IMR-90 (cell line): ENCODE measurements at regions not wholly inside any gene's neighbourhood (a gene's known extent, or its start where the extent isn't known, plus 50 kb on each side); places are given as distances from the start of the nearest gene placed in this dataset.

Experiments
- ATAC-seq: fragments of 200-7000 bp; cut with Tn5 transposase; 2 replicates; pipeline ENCODE4 v1.9.1; 2020; ENCODE audit warnings: low read depth, mild to moderate bottlenecking, moderate library complexity
- BruUV-seq: library from RNA; stranded (reverse); fragments of 400-500 nt; replicated peaks from 2 replicates; lab custom pipeline; 2021; lab: Mats Ljungman, UMichigan
- CTCF ChIA-PET: fragments of 300-600 bp; formaldehyde crosslinking; extraction: SDS; loops from one replicate; lab custom pipeline; 2021; ENCODE audit warnings: antibody characterized with exemption; lab: Yijun Ruan, JAX
- POLR2A ChIA-PET: fragments of 300-600 bp; sonication (Branson Sonifier 250); formaldehyde crosslinking; loops from one replicate; lab custom pipeline; 2022; ENCODE audit warnings: antibody characterized with exemption; ENCODE audit not compliant: unreplicated experiment; lab: Charles Lee
- DNase-seq: peaks from one replicate; pipeline ENCODE4 v3.0.0; 2013
- H2AFZ ChIP-seq: replicated peaks from 2 replicates; pipeline ENCODE3; 2013; ENCODE audit warnings: low read length, mild to moderate bottlenecking; ENCODE audit not compliant: poor library complexity
- H2AK5ac ChIP-seq: 2 replicates; pipeline ENCODE4 v1.6.1; 2013; ENCODE audit warnings: low read depth, low read length, inconsistent platforms
- H2AK9ac ChIP-seq: replicated peaks from 2 replicates; pipeline ENCODE3; 2013; ENCODE audit warnings: mild to moderate bottlenecking, low read depth, low read length, moderate library complexity; ENCODE audit not compliant: poor library complexity
- H2BK120ac ChIP-seq: 2 replicates; pipeline ENCODE4 v1.6.1; 2013; ENCODE audit warnings: low read depth, low read length, inconsistent platforms
- H2BK15ac ChIP-seq: 3 replicates; pipeline ENCODE4 v1.6.1; 2013; ENCODE audit warnings: low read depth, low read length, inconsistent platforms
- H2BK20ac ChIP-seq: 2 replicates; pipeline ENCODE4 v1.6.1; 2013; ENCODE audit warnings: low read depth, mild to moderate bottlenecking, inconsistent platforms, low read length, moderate library complexity
- H2BK5ac ChIP-seq: 2 replicates; pipeline ENCODE4 v1.6.1; 2013; ENCODE audit warnings: mild to moderate bottlenecking, low read depth, low read length, inconsistent platforms; ENCODE audit not compliant: poor library complexity, severe bottlenecking
- H3K14ac ChIP-seq: replicated peaks from 2 replicates; pipeline ENCODE4 v1.6.1; 2013; ENCODE audit warnings: low read depth, low read length, inconsistent platforms
- H3K18ac ChIP-seq: 2 replicates; pipeline ENCODE4 v1.6.1; 2013; ENCODE audit warnings: low read depth, low read length, control low read depth
- H3K23ac ChIP-seq: 2 replicates; pipeline ENCODE4 v1.6.1; 2013; ENCODE audit warnings: low read depth, low read length, inconsistent platforms
- H3K27ac ChIP-seq: 2 replicates; pipeline ENCODE4 v1.5.1; 2013; ENCODE audit warnings: mild to moderate bottlenecking, control low read depth, low read length; ENCODE audit not compliant: insufficient read depth
- H3K27me3 ChIP-seq: 2 replicates; pipeline ENCODE4 v1.6.1; 2013; ENCODE audit warnings: low read length; ENCODE audit not compliant: control insufficient read depth, insufficient read depth
- H3K36me3 ChIP-seq: 2 replicates; pipeline ENCODE4 v1.6.1; 2013; ENCODE audit warnings: low read length, mixed read lengths; ENCODE audit not compliant: control insufficient read depth, insufficient read depth
- H3K4ac ChIP-seq: 2 replicates; pipeline ENCODE4 v1.6.1; 2013; ENCODE audit warnings: low read depth, low read length, inconsistent platforms
- H3K4me1 ChIP-seq: 2 replicates; pipeline ENCODE4 v1.6.1; 2013; ENCODE audit warnings: low read length, mixed read lengths; ENCODE audit not compliant: control insufficient read depth, insufficient read depth
- H3K4me2 ChIP-seq: 2 replicates; pipeline ENCODE4 v1.6.1; 2013; ENCODE audit warnings: low read depth, mild to moderate bottlenecking, control low read depth, low read length, moderate library complexity
- H3K4me3 ChIP-seq: 2 replicates; pipeline ENCODE4 v1.5.1; 2013; ENCODE audit warnings: low read depth, mild to moderate bottlenecking, control low read depth, low read length, moderate library complexity; ENCODE audit not compliant: insufficient read depth
- H3K56ac ChIP-seq: 2 replicates; pipeline ENCODE4 v1.6.1; 2013; ENCODE audit warnings: low read length, inconsistent platforms; ENCODE audit not compliant: insufficient read depth; ENCODE audit errors: extremely low read depth
- H3K79me1 ChIP-seq, 2 experiments: 2 replicates each; pipeline ENCODE4 v1.6.1; 2013; ENCODE audit warnings: low read length in 2 of 2, inconsistent platforms in 1 of 2, low read depth in 1 of 2
- H3K9ac ChIP-seq: 2 replicates; pipeline ENCODE4 v1.6.1; 2013; ENCODE audit warnings: low read depth, low read length, control low read depth
- H3K9me1 ChIP-seq: 2 replicates; pipeline ENCODE4 v1.6.1; 2013; ENCODE audit warnings: low read length, inconsistent platforms; ENCODE audit not compliant: insufficient read depth
- H3K9me3 ChIP-seq: 2 replicates; pipeline ENCODE4 v1.6.1; 2013; ENCODE audit warnings: low read length; ENCODE audit not compliant: control insufficient read depth, insufficient read depth
- H4K20me1 ChIP-seq: 2 replicates; pipeline ENCODE4 v1.6.1; 2013; ENCODE audit warnings: low read length, inconsistent platforms; ENCODE audit not compliant: insufficient read depth
- H4K5ac ChIP-seq: 2 replicates; pipeline ENCODE4 v1.6.1; 2013; ENCODE audit warnings: mild to moderate bottlenecking, low read depth, low read length, control low read depth
- H4K8ac ChIP-seq, 2 experiments: 2 replicates each; pipeline ENCODE4 v1.6.1; 2013; ENCODE audit warnings: low read depth in 2 of 2, low read length in 2 of 2, control low read depth in 1 of 2, inconsistent platforms in 1 of 2
- H4K91ac ChIP-seq: 2 replicates; pipeline ENCODE4 v1.6.1; 2013; ENCODE audit warnings: low read depth, low read length, inconsistent platforms; ENCODE audit not compliant: insufficient read depth
- BHLHE40 ChIP-seq: fragments of 150-350 bp; IDR thresholded peaks from 2 replicates; pipeline ENCODE4 v1.6.1; 2016; ENCODE audit warnings: mild to moderate bottlenecking, low read depth, low read length
- CEBPB ChIP-seq: IDR thresholded peaks from 2 replicates; pipeline ENCODE4 v1.6.1; 2012; ENCODE audit warnings: low read depth, low read length, improper control_type of control experiment
- FOS ChIP-seq: fragments of 150-350 bp; IDR thresholded peaks from 2 replicates; pipeline ENCODE4 v1.6.1; 2016; ENCODE audit warnings: low read depth, low read length
- MAFK ChIP-seq: IDR thresholded peaks from 2 replicates; pipeline ENCODE4 v1.6.1; 2012; ENCODE audit warnings: low read depth, low read length, improper control_type of control experiment
- RAD21 ChIP-seq: IDR thresholded peaks from 2 replicates; pipeline ENCODE4 v1.6.1; 2012; ENCODE audit warnings: low read length, improper control_type of control experiment
- RCOR1 ChIP-seq: IDR thresholded peaks from 2 replicates; pipeline ENCODE4 v1.6.1; 2012; ENCODE audit warnings: mild to moderate bottlenecking, low read length, improper control_type of control experiment; ENCODE audit not compliant: insufficient replicate concordance
- dilution Hi-C: fragments of 300-500 bp; cut with HindIII; formaldehyde crosslinking; loops from one replicate; pipeline ENCODE4 v1.14.3; 2018; ENCODE audit warnings: low sequenced_read_pairs; ENCODE audit not compliant: unreplicated experiment
- in situ Hi-C: fragments of 300-500 bp; cut with MboI; formaldehyde crosslinking; loops from 3 replicates; pipeline ENCODE4 v1.14.3; 2019; ENCODE audit warnings: low sequenced_read_pairs, inconsistent platforms, mixed read lengths
- intact Hi-C: fragments of 100-400 bp; cut with micrococcal nuclease; formaldehyde crosslinking; loops from 2 replicates; pipeline ENCODE4 v1.10.0; 2022
- TF ChIP-seq, protein P1 (sequence below): fragments of 150-350 bp; IDR thresholded peaks from 2 replicates; pipeline ENCODE4 v1.6.1; 2016; ENCODE audit warnings: low read depth, mild to moderate bottlenecking, low read length, moderate library complexity, borderline replicate concordance
- TF ChIP-seq, protein P2 (sequence below): conservative IDR thresholded peaks from 2 replicates; pipeline ENCODE4 v1.5.1; 2012; ENCODE audit warnings: mild to moderate bottlenecking, low read depth, low read length, improper control_type of control experiment
- TF ChIP-seq, protein P3 (sequence below): fragments of 150-350 bp; IDR thresholded peaks from 2 replicates; pipeline ENCODE4 v1.6.1; 2017; ENCODE audit warnings: mild to moderate bottlenecking, antibody characterized with exemption, low read length, low read depth

DNA sequence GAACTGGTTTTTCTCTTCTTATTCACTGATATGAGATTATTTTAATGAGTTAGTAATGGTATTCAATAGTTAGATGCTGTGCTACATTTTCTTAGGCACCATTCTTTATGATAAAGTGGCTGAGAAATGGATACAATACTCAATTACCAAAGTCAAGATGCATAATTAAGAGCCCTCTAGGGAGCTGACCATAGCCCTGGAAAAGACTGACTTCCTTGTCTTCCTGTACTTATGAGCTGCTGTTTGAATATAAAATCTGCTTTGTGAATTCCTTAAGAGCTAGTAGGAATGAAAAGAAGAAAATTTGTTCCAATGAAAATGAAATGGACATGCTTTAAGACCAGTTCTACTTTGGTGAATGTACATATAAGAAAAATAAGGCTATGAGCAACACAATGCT is 452.3 kb downstream of the KCNA4 start:
- Histone ChIP-seq H2AK5ac (no peak overlapping the region), H3K4me3 (no peak overlapping the region), H4K20me1 (no peaks in the 10 kb centered on the region), H4K5ac (no peak overlapping the region), H2AFZ (no peak overlapping the region), H3K23ac (no peak overlapping the region), H3K79me1 (no peaks in the 10 kb centered on the region), H2BK15ac (no peak overlapping the region), H4K91ac (no peak overlapping the region), H3K9me3 (no peaks in the 10 kb centered on the region), H3K36me3 (no peaks in the 10 kb centered on the region), H3K4me2 (no peak overlapping the region), H2AK9ac (no peak overlapping the region), H2BK5ac (no peak overlapping the region), H4K8ac (no peak overlapping the region), H3K9me1 (no peaks in the 10 kb centered on the region), H3K27me3 (no peaks in the 10 kb centered on the region), H3K56ac (no peak overlapping the region), H3K14ac (no peak overlapping the region), H3K18ac (no peak overlapping the region), H3K4ac (no peak overlapping the region), H3K9ac (no peak overlapping the region), H2BK120ac (no peak overlapping the region), H2BK20ac (no peak overlapping the region), H3K27ac (no peak overlapping the region), H3K4me1 (no peaks in the 10 kb centered on the region)
- ChIA-PET CTCF (no interaction called here), POLR2A (no interaction called here)
- dilution Hi-C loops (no loop called here), intact Hi-C loops (no loop called here), in situ Hi-C loops (no loop called here)
- BruUV-seq: no TSS peak
- TF ChIP-seq RAD21 (no peak), BHLHE40 (no peak), CEBPB (no peak), FOS (no peak), MAFK (no peak), RCOR1 (no peak)
- TF ChIP-seq, protein P1, sequence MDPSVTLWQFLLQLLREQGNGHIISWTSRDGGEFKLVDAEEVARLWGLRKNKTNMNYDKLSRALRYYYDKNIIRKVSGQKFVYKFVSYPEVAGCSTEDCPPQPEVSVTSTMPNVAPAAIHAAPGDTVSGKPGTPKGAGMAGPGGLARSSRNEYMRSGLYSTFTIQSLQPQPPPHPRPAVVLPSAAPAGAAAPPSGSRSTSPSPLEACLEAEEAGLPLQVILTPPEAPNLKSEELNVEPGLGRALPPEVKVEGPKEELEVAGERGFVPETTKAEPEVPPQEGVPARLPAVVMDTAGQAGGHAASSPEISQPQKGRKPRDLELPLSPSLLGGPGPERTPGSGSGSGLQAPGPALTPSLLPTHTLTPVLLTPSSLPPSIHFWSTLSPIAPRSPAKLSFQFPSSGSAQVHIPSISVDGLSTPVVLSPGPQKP: no peak
- TF ChIP-seq, protein P2, sequence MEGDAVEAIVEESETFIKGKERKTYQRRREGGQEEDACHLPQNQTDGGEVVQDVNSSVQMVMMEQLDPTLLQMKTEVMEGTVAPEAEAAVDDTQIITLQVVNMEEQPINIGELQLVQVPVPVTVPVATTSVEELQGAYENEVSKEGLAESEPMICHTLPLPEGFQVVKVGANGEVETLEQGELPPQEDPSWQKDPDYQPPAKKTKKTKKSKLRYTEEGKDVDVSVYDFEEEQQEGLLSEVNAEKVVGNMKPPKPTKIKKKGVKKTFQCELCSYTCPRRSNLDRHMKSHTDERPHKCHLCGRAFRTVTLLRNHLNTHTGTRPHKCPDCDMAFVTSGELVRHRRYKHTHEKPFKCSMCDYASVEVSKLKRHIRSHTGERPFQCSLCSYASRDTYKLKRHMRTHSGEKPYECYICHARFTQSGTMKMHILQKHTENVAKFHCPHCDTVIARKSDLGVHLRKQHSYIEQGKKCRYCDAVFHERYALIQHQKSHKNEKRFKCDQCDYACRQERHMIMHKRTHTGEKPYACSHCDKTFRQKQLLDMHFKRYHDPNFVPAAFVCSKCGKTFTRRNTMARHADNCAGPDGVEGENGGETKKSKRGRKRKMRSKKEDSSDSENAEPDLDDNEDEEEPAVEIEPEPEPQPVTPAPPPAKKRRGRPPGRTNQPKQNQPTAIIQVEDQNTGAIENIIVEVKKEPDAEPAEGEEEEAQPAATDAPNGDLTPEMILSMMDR: no peak
- TF ChIP-seq, protein P3, sequence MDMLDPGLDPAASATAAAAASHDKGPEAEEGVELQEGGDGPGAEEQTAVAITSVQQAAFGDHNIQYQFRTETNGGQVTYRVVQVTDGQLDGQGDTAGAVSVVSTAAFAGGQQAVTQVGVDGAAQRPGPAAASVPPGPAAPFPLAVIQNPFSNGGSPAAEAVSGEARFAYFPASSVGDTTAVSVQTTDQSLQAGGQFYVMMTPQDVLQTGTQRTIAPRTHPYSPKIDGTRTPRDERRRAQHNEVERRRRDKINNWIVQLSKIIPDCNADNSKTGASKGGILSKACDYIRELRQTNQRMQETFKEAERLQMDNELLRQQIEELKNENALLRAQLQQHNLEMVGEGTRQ: no peak
- ATAC-seq (no peak), DNase-seq (no peak)
